PC-3 (cell line): ENCODE measurements at regions not wholly inside any gene's neighbourhood (a gene's known extent, or its start where the extent isn't known, plus 50 kb on each side); places are given as distances from the start of the nearest gene placed in this dataset.

ENCODE experiments used
- EZH2 ChIP-seq: fragments of 300-600 bp; sonication (generic); IDR thresholded peaks from one replicate; pipeline ENCODE4 v1.6.1; 2017; ENCODE audit warnings: antibody characterized with exemption, mild to moderate bottlenecking, low read length; ENCODE audit not compliant: unreplicated experiment
- EZH2phosphoT487 ChIP-seq: fragments of 300-600 bp; sonication (generic); IDR thresholded peaks from 2 replicates; pipeline ENCODE4 v1.6.1; 2018; ENCODE audit warnings: mild to moderate bottlenecking, antibody characterized with exemption, low read length, borderline replicate concordance
- TF ChIP-seq, protein P1 (sequence below): fragments of 300-600 bp; sonication (generic); conservative IDR thresholded peaks from 2 replicates; pipeline ENCODE4 v1.5.1; 2017; ENCODE audit warnings: antibody characterized with exemption, low read depth, mild to moderate bottlenecking, low read length

DNA sequence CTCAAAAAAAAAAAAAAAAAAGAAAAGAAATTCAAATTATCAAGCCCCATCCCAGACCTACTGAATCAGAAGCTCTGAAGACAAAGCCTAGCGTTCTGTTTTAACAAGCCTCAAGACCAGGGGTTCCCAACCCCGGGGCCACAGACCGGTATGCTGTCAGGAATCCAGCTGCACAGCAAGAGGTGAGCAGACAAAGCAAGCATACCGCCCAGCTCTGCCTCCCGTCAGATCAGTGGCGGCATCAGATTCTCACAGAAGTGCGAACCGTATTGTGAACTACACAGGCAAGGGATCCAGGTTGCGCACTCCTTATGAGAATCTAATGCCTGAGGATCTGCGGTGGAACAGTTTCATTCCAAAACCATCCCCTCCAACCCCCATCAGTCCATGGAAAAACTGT lies 57.8 kb upstream of the RASAL2 start:
- TF ChIP-seq, protein P1, sequence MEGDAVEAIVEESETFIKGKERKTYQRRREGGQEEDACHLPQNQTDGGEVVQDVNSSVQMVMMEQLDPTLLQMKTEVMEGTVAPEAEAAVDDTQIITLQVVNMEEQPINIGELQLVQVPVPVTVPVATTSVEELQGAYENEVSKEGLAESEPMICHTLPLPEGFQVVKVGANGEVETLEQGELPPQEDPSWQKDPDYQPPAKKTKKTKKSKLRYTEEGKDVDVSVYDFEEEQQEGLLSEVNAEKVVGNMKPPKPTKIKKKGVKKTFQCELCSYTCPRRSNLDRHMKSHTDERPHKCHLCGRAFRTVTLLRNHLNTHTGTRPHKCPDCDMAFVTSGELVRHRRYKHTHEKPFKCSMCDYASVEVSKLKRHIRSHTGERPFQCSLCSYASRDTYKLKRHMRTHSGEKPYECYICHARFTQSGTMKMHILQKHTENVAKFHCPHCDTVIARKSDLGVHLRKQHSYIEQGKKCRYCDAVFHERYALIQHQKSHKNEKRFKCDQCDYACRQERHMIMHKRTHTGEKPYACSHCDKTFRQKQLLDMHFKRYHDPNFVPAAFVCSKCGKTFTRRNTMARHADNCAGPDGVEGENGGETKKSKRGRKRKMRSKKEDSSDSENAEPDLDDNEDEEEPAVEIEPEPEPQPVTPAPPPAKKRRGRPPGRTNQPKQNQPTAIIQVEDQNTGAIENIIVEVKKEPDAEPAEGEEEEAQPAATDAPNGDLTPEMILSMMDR, result no peak
- TF ChIP-seq EZH2phosphoT487, result no peak
- no peak for TF ChIP-seq EZH2
